Stimulated activated CD4-positive, alpha-beta T cell treated with anti-CD3 and anti-CD28 coated beads, Interleukin-4, amount 100 ng/mL, for 48 hours (primary cell): ENCODE measurements at regions not wholly inside any gene's neighbourhood (a gene's known extent, or its start where the extent isn't known, plus 50 kb on each side); places are given as distances from the start of the nearest gene placed in this dataset.
A peak's percentile ranks its signal among the peaks of the same experiment; 100 is the strongest.

Experiments used
- DNase-seq, 2 donors: peaks; one replicate each; pipeline ENCODE4 v3.0.0-alpha.2; 2020; ENCODE audit warnings: low read depth in 2 of 2

- no peak for DNase-seq
Observed at GRCh38 chr20:56957737-56958553, 308.5 kb downstream of the BMP7 start.

DNA sequence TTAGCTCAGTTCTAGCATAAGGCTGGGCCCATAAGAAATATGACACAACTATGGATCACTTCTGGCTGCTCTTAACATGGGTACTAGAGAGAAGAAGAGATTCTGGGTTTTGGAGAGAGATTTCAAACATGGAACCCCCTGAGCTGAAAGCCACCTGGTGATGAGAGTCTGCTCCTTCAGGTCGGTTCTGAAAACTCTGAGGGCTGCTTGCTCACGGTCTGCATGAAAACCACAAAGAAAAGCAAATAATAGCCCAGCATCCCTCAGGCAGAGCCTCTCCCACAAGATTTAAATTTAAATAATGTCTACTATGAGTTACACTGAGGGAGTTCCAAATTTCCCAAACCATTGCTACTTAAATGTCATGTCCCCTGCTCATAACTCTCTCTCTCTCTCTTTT, 301.5 kb downstream of the BMP7 start:
- DNase-seq, result no peak

GRCh38 chr20:56967916-56968315, 298.5 kb downstream of the BMP7 start:
- no peak for DNase-seq

DNA sequence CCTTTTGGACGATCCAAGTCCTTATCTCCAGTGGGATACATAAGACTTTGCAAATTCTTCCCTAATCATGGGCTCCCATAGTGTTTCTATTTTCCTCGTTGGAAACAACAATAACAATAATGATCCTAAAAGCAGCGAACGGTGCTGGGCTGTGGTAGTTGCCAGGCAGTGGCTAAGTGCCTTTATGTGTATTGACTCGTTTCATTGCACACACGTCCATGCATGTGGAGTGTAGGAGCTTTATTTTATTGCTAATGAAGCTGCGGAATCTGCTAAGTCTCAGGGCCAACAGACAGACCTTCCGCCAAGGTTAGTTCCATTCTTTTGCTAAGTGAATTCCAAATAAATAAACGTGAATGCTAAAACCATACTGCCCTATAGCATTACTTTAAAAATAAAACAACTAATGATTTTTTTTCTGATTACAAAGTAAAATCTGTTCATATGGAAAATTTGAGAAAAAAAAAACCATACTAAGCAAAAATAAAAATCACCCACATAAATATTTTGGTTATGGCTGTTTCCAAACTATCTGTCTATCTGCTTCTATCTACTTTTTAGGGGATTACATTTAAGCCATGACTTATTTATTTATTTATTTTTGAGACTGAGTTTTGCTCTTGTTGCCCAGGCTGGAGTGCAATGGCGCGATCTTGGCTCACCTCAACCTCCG, 297.9 kb downstream of the BMP7 start:
- DNase-seq, result no peak

- peak in 1 of 2 donors; percentile 10 for DNase-seq
Observed at GRCh38 chr20:56974499-56975250, 291.8 kb downstream of the BMP7 start.

GRCh38 chr20:56975838-56976237, 290.6 kb downstream of the BMP7 start:
- DNase-seq, result no peak

DNA sequence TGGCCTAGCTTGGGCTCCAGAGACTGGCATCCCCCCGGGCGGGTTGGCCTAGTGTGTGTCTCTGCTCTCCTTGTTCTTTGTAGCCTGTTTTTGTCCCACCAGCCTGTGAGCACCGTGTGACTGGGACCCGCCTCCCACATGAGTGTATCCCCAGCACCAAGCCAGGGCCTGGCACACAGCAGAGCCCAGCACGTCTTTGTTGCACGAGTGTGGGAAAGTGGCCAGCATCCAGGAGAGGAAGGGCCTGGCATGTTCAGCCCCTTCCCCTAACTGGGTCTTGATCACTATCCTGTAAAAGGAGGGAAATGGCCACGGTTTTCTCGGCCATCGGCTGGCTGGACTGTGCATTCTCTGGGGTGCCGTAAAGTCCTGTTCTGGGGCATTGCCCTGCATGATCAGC, 290.1 kb downstream of the BMP7 start:
- DNase-seq, result no peak

DNA sequence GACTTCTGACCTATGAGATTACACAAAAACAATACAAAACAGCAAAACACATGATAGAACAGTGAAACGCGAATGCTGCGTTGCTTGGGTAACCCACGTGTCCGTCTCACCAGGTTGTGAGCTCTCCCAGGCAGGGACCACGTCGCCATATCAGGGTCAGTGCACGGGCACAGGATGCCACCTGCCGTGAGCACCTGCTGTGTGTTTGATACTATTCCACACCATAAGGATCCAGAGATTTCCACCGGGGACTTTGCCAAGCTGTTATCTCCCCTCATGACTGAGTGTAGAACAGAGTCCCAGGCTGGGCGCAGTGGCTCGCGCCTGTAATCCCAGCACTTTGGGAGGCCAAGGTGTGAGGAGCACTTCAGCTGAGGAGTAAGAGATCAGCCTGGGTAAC, 288.0 kb downstream of the BMP7 start:
- no peak for DNase-seq

DNA sequence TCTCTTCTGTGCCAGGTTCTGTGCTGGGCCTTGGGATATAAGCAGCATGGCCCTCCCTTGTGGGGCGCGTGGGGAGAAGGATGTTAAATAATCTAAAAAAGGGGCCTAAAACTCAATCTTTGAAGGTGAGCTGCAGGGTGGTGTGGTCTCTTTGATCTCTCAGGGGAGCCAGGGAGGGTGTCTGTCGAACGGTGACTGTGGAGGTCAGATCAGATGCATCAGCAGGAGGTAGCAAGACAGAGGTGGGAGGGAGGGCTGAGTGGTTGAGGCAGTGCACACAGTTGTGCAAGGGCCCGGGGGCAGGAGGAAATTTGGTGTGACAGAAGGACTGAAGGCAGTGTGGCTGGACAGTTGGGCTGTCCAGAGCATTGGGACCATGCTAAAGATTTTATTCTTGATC, 287.3 kb downstream of the BMP7 start:
- no peak for DNase-seq

DNA sequence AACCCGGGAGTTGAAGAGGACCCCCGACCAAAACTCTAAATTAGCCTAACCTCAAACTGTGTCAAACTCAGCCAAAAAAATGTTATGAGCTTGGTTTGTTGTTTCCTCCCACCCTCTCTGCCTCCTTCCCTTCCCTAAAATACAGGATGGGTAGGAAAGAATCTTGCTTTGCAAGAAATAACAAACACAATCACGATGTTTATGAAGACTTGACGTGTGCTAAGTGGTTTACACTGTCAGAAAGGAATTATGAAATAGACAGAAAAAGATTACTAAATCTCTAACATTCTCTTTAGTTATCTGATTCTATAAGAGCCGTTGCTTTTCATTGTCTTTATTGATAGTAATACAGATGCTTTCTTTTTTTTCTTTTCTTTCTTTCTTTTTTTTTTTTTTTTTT, 285.1 kb downstream of the BMP7 start:
- no peak for DNase-seq

GRCh38 chr20:56983813-56984212, 282.6 kb downstream of the BMP7 start:
- no peak for DNase-seq

GRCh38 chr20:56985066-56985685, 281.3 kb downstream of the BMP7 start:
- DNase-seq, result no peak

DNA sequence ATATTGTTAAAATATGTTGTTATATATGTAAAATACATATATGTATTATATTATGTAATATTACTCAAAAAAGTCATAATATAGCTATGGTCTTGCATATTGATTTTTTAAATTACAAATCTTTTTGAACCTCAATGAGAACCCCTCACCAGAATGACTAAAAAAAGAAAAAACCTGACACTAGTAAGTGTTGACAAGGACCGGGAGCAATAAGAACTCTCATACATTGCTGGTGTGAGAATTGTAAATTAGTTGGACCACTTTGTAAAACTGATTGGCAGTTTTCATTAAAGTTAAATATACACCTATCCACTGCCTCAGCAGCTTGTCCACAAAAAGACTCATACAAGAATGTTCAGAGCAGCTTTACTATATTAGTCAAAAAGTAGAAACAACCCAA, 280.0 kb downstream of the BMP7 start:
- no peak for DNase-seq

GRCh38 chr20:56986931-56987720, 279.3 kb downstream of the BMP7 start:
- no peak for DNase-seq

DNA sequence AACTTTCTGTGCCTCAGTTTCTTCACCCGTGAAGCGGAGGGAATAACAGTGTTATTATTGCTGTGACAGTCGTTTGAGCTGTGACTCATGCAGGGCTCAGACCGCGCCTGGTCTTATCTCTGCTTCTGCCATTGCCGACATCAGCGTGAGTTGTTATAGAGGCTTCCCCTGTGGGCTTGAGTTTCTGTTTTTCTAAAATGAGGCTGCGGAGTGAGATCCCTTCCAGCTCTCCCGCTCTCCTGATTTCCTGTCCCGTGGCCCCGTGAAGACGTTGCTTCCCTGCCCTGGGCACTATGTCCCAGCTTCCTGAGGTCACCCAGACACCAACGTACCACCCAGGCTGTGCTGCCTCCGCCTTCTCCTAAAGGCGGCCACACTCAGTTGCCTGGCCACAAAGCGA, 278.5 kb downstream of the BMP7 start:
- no peak for DNase-seq

GRCh38 chr20:56988446-56988845, 278.0 kb downstream of the BMP7 start:
- DNase-seq, result no peak

GRCh38 chr20:56989516-56989915, 276.9 kb downstream of the BMP7 start:
- DNase-seq, result no peak

DNA sequence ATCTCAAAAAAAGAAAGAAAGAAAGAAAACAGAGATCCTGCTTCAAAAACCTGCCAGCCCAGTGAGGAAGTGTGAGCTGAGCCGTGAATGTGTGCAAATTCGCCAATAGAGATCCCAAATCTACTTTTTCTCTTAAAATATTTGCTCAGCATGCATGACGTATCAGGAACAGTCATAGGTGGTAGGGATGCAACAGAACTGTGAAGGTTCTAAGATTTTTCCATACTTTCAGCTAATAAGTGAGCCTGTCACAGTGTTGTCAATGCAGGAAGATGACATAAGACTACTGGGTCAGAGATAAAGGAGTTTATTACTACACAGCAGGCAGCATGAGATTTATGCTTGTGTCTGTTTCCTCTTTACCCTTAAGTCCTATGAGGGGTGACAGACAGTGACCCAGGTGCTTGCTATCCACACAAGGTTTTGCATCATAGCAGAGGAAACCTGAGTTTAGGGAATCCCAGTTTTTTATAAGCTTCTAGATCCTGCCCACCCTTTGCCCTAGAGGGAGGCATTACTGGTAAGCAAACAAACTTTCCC, 273.4 kb downstream of the BMP7 start:
- no peak for DNase-seq

- DNase-seq, result no peak
Observed at GRCh38 chr20:56994006-56994405, 272.4 kb downstream of the BMP7 start.

- DNase-seq, result no peak
Observed at GRCh38 chr20:56995149-56995548, 271.3 kb downstream of the BMP7 start.

- peak in 1 of 2 donors; percentile 23 for DNase-seq
Observed at GRCh38 chr20:56995635-56996075, 270.8 kb downstream of the BMP7 start.
